GM23338 (cell line): ENCODE measurements at regions not wholly inside any gene's neighbourhood (a gene's known extent, or its start where the extent isn't known, plus 50 kb on each side); places are given as distances from the start of the nearest gene placed in this dataset.

Experiments
- ATAC-seq: fragments of 200-7000 bp; cut with Tn5 transposase; 3 replicates; pipeline ENCODE4 v1.9.1; 2020
- DNase-seq: peaks from one replicate; pipeline ENCODE4 v3.0.0-alpha.2; 2015; ENCODE audit warnings: low spot score
- H2AFZ ChIP-seq: fragments of 200-600 bp; sonication (generic); 2 replicates; pipeline ENCODE4 v1.8.0; 2016; ENCODE audit warnings: antibody characterized with exemption, mild to moderate bottlenecking, moderate library complexity
- H3F3A ChIP-seq: fragments of 200-600 bp; sonication (generic); replicated peaks from 2 replicates; pipeline ENCODE4 v1.8.0; 2017; ENCODE audit warnings: antibody characterized with exemption, mixed run types, low read depth
- H3K27ac ChIP-seq: fragments of 200-600 bp; sonication (generic); 2 replicates; pipeline ENCODE4 v1.6.1; 2016; ENCODE audit warnings: low read depth
- H3K27me3 ChIP-seq: fragments of 200-600 bp; sonication (generic); 2 replicates; pipeline ENCODE4 v1.8.0; 2016; ENCODE audit warnings: mild to moderate bottlenecking, mixed run types, moderate library complexity; ENCODE audit not compliant: insufficient read depth
- H3K36me3 ChIP-seq: fragments of 200-600 bp; sonication (generic); 2 replicates; pipeline ENCODE4 v1.8.0; 2016; ENCODE audit warnings: mild to moderate bottlenecking; ENCODE audit not compliant: insufficient read depth
- H3K4me1 ChIP-seq: fragments of 200-600 bp; sonication (generic); 2 replicates; pipeline ENCODE4 v1.8.0; 2016; ENCODE audit warnings: mild to moderate bottlenecking, moderate library complexity; ENCODE audit not compliant: insufficient read depth
- H3K4me2 ChIP-seq: fragments of 200-600 bp; sonication (generic); 2 replicates; pipeline ENCODE4 v1.7.1; 2017; ENCODE audit warnings: mixed run types
- H3K4me3 ChIP-seq: fragments of 200-600 bp; sonication (generic); 2 replicates; pipeline ENCODE4 v1.6.1; 2016; ENCODE audit warnings: mixed run types
- H3K79me2 ChIP-seq: fragments of 200-600 bp; sonication (generic); replicated peaks from 2 replicates; pipeline ENCODE4 v1.8.0; 2017; ENCODE audit warnings: mild to moderate bottlenecking; ENCODE audit not compliant: insufficient read depth
- H3K9me2 ChIP-seq: fragments of 200-600 bp; sonication (generic); 2 replicates; pipeline ENCODE4 v1.8.0; 2017; ENCODE audit not compliant: insufficient read depth
- H4K20me1 ChIP-seq: fragments of 200-600 bp; sonication (generic); replicated peaks from 2 replicates; pipeline ENCODE4 v1.8.0; 2017; ENCODE audit warnings: mild to moderate bottlenecking; ENCODE audit not compliant: insufficient read depth
- H3K27ac Mint-ChIP-seq: 2 replicates; pipeline ENCODE4 v1.8.0; 2020; ENCODE audit warnings: inconsistent platforms, mild to moderate bottlenecking, moderate library complexity, mixed read lengths
- H3K27me3 Mint-ChIP-seq: 3 replicates; pipeline ENCODE4 v1.8.0; 2022; ENCODE audit warnings: low read depth, mild to moderate bottlenecking, moderate library complexity, mixed read lengths, inconsistent platforms; ENCODE audit not compliant: insufficient read depth, poor library complexity
- H3K36me3 Mint-ChIP-seq: 3 replicates; pipeline ENCODE4 v1.8.0; 2021; ENCODE audit warnings: low read depth, mild to moderate bottlenecking, inconsistent platforms, moderate library complexity, mixed read lengths
- H3K4me1 Mint-ChIP-seq: 3 replicates; pipeline ENCODE4 v1.8.0; 2020; ENCODE audit warnings: mild to moderate bottlenecking, inconsistent platforms, mixed read lengths
- H3K4me3 Mint-ChIP-seq: 3 replicates; pipeline ENCODE4 v1.8.0; 2021; ENCODE audit warnings: moderate library complexity, mild to moderate bottlenecking, inconsistent platforms, mixed read lengths
- H3K9me3 Mint-ChIP-seq: 3 replicates; pipeline ENCODE4 v1.8.0; 2020; ENCODE audit warnings: moderate library complexity, mild to moderate bottlenecking, inconsistent platforms, mixed read lengths
- CREB1 ChIP-seq: fragments of 250-450 bp; sonication (Bioruptor Pico); IDR thresholded peaks from 2 replicates; pipeline ENCODE4 v1.5.0; 2020; ENCODE audit warnings: low read depth, mild to moderate bottlenecking, moderate library complexity
- ETS1 ChIP-seq: IDR thresholded peaks from 2 replicates; pipeline ENCODE4 v1.6.1; 2016; ENCODE audit warnings: antibody characterized with exemption
- EZH2 ChIP-seq: fragments of 200-600 bp; sonication (generic); IDR thresholded peaks from one replicate; pipeline ENCODE4 v1.8.0; 2017; ENCODE audit warnings: antibody characterized with exemption, mild to moderate bottlenecking, low read depth; ENCODE audit not compliant: unreplicated experiment
- EZH2phosphoT487 ChIP-seq: fragments of 200-600 bp; sonication (generic); IDR thresholded peaks from one replicate; pipeline ENCODE4 v1.8.1; 2018; ENCODE audit warnings: antibody characterized with exemption; ENCODE audit not compliant: unreplicated experiment
- JUNB ChIP-seq: IDR thresholded peaks from one replicate; pipeline ENCODE4 v1.6.1; 2016; ENCODE audit warnings: antibody characterized with exemption; ENCODE audit not compliant: unreplicated experiment
- NANOG ChIP-seq: IDR thresholded peaks from 2 replicates; pipeline ENCODE4 v1.6.1; 2016; ENCODE audit warnings: antibody characterized with exemption, borderline replicate concordance
- POLR2AphosphoS5 ChIP-seq: IDR thresholded peaks from 2 replicates; pipeline ENCODE4 v1.6.1; 2016; ENCODE audit warnings: antibody characterized with exemption, low read depth
- REST ChIP-seq: IDR thresholded peaks from one replicate; pipeline ENCODE4 v1.6.1; 2018; ENCODE audit warnings: antibody characterized with exemption; ENCODE audit not compliant: unreplicated experiment
- STAT1 ChIP-seq: IDR thresholded peaks from one replicate; pipeline ENCODE4 v1.6.1; 2016; ENCODE audit warnings: antibody characterized with exemption; ENCODE audit not compliant: unreplicated experiment
- ZNF114 ChIP-seq: fragments of 250-450 bp; sonication (Bioruptor Pico); IDR thresholded peaks from 2 replicates; pipeline ENCODE4 v1.5.0; 2020; ENCODE audit warnings: mild to moderate bottlenecking, moderate library complexity
- ZNF331 ChIP-seq: fragments of 250-450 bp; sonication (Bioruptor Pico); IDR thresholded peaks from 2 replicates; pipeline ENCODE4 v1.5.0; 2020; ENCODE audit warnings: low read depth, mild to moderate bottlenecking, moderate library complexity
- ZNF462 ChIP-seq: fragments of 250-450 bp; sonication (Bioruptor Pico); IDR thresholded peaks from 2 replicates; pipeline ENCODE4 v1.5.0; 2020; ENCODE audit warnings: mild to moderate bottlenecking, moderate library complexity

- TF ChIP-seq REST (no peak), JUNB (no peak)
These were observed 668.5 kb downstream of the PCDH18 start (continued) for GRCh38 chr4:136863756-136864155.

- H3K27ac ChIP-seq = no peak overlapping the region
- no peak overlapping the region for H3K27ac Mint-ChIP-seq
- H3K36me3 ChIP-seq = no peaks in the 10 kb centered on the region
- DNase-seq = no peak
- no peaks in the 10 kb centered on the region for H3K36me3 Mint-ChIP-seq
- no peaks in the 10 kb centered on the region for H3K27me3 Mint-ChIP-seq
- ATAC-seq = no peak
- no peaks in the 10 kb centered on the region for H4K20me1 ChIP-seq
- no peaks in the 10 kb centered on the region for H3K9me3 Mint-ChIP-seq
- H3K4me3 ChIP-seq = no peak overlapping the region
- no peaks in the 10 kb centered on the region for H3K4me1 ChIP-seq
- peaks cover 11% of the 10 kb centered on the region for H3K4me1 Mint-ChIP-seq
- H2AFZ ChIP-seq = no peak overlapping the region
- no peaks in the 10 kb centered on the region for H3K27me3 ChIP-seq
- no peaks in the 10 kb centered on the region for H3F3A ChIP-seq
- no peak overlapping the region for H3K4me3 Mint-ChIP-seq
- no peak overlapping the region for H3K4me2 ChIP-seq
- no peaks in the 10 kb centered on the region for H3K79me2 ChIP-seq
- TF ChIP-seq STAT1 (no peak), REST (no peak), ZNF462 (CRISPR knock-in tag) (no peak), POLR2AphosphoS5 (no peak), ZNF331 (no peak), ETS1 (no peak), EZH2phosphoT487 (no peak), ZNF114 (CRISPR knock-in tag) (no peak), EZH2 (no peak), NANOG (no peak), CREB1 (CRISPR knock-in tag) (no peak)
- H3K9me2 ChIP-seq = no peaks in the 10 kb centered on the region
These were observed 669.6 kb downstream of the PCDH18 start for GRCh38 chr4:136862653-136863052.
